Parathyroid adenoma (tissue), 2 donors: ENCODE measurements at regions not wholly inside any gene's neighbourhood (a gene's known extent, or its start where the extent isn't known, plus 50 kb on each side); places are given as distances from the start of the nearest gene placed in this dataset.
A peak's percentile ranks its signal among the peaks of the same experiment; 100 is the strongest.
"Not testable (repeated sequence)": the region's sequence is repeated elsewhere in the genome, so short reads cannot be mapped to it uniquely, and the experiment has no call there.

Experiments
- H2AFZ ChIP-seq: fragments of 300-600 bp; sonication (generic); one replicate; pipeline ENCODE4 v1.7.0; 2017; ENCODE audit warnings: antibody characterized with exemption, mild to moderate bottlenecking
- H3K27ac ChIP-seq: fragments of 300-600 bp; sonication (generic); one replicate; pipeline ENCODE4 v1.7.0; 2017
- H3K27me3 ChIP-seq: fragments of 300-600 bp; sonication (generic); one replicate; pipeline ENCODE4 v1.7.0; 2017; ENCODE audit warnings: low read length; ENCODE audit not compliant: control insufficient read depth, insufficient read depth
- H3K36me3 ChIP-seq: fragments of 300-600 bp; sonication (generic); one replicate; pipeline ENCODE4 v1.7.0; 2017; ENCODE audit warnings: low read length; ENCODE audit not compliant: control insufficient read depth, insufficient read depth
- H3K4me1 ChIP-seq: fragments of 300-600 bp; sonication (generic); one replicate; pipeline ENCODE4 v1.7.0; 2017; ENCODE audit warnings: control low read depth
- H3K4me2 ChIP-seq: fragments of 300-600 bp; sonication (generic); one replicate; pipeline ENCODE4 v1.7.0; 2017; ENCODE audit warnings: low read length
- H3K4me3 ChIP-seq: fragments of 300-600 bp; sonication (generic); one replicate; pipeline ENCODE4 v1.7.0; 2017; ENCODE audit warnings: low read depth, low read length
- H3K79me2 ChIP-seq: fragments of 300-600 bp; sonication (generic); one replicate; pipeline ENCODE4 v1.7.0; 2017; ENCODE audit warnings: control low read depth
- H3K9ac ChIP-seq: fragments of 300-600 bp; sonication (generic); one replicate; pipeline ENCODE4 v1.7.0; 2017; ENCODE audit warnings: mild to moderate bottlenecking
- H3K9me3 ChIP-seq: fragments of 300-600 bp; sonication (generic); one replicate; pipeline ENCODE4 v1.7.0; 2017; ENCODE audit warnings: low read length; ENCODE audit not compliant: control insufficient read depth
- TF ChIP-seq, protein P1 (sequence below): fragments of 300-600 bp; sonication (generic); IDR thresholded peaks from one replicate; pipeline ENCODE4 v1.7.0; 2017; ENCODE audit warnings: antibody characterized with exemption, mild to moderate bottlenecking
- donor health status: primary hyperparathyroidism.

DNA sequence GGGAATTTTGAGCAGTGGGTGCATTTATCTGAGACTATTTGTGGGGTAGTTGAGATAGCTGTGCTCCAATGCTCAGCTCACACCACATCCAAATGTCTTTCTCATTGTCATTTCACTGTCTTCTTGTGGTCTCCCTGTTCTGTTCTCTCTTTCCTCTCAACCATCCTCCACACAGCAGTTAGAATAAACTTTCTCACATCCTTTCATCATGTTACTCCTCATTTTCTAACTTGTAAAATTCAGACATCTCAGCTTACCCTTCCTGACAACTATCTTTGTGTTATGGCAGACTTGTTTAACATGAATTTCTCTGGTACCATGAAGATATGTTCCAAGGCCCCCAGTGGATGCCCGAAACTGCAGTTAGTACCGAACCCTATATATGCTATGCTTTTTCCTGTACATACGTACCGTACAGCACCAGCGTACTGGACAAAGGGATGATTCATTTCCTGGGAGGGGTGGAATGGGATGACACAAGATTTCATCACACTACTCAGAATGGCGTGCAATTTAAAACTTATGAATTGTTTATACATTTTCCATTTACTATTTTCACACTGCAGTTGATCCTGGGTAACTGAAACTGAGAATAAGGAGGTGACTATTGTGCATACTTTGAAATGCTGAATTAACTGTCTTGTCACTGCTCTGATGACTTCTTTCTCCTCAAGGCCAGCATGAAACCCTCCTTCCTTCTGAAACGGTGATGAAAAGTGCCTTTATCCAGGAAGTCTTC lies 177.1 kb upstream of the SLC38A2 start:
- Histone ChIP-seq H3K4me3 (no peak overlapping the region), H3K4me2 (no peak overlapping the region), H3K9me3 (no peaks in the 10 kb centered on the region), H3K4me1 (peaks cover 8% of the 10 kb centered on the region), H3K27ac (no peak overlapping the region), H3K9ac (no peak overlapping the region), H3K79me2 (no peaks in the 10 kb centered on the region), H3K36me3 (no peaks in the 10 kb centered on the region), H3K27me3 (no peaks in the 10 kb centered on the region), H2AFZ (no peak overlapping the region)
- TF ChIP-seq, protein P1, sequence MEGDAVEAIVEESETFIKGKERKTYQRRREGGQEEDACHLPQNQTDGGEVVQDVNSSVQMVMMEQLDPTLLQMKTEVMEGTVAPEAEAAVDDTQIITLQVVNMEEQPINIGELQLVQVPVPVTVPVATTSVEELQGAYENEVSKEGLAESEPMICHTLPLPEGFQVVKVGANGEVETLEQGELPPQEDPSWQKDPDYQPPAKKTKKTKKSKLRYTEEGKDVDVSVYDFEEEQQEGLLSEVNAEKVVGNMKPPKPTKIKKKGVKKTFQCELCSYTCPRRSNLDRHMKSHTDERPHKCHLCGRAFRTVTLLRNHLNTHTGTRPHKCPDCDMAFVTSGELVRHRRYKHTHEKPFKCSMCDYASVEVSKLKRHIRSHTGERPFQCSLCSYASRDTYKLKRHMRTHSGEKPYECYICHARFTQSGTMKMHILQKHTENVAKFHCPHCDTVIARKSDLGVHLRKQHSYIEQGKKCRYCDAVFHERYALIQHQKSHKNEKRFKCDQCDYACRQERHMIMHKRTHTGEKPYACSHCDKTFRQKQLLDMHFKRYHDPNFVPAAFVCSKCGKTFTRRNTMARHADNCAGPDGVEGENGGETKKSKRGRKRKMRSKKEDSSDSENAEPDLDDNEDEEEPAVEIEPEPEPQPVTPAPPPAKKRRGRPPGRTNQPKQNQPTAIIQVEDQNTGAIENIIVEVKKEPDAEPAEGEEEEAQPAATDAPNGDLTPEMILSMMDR = no peak

DNA sequence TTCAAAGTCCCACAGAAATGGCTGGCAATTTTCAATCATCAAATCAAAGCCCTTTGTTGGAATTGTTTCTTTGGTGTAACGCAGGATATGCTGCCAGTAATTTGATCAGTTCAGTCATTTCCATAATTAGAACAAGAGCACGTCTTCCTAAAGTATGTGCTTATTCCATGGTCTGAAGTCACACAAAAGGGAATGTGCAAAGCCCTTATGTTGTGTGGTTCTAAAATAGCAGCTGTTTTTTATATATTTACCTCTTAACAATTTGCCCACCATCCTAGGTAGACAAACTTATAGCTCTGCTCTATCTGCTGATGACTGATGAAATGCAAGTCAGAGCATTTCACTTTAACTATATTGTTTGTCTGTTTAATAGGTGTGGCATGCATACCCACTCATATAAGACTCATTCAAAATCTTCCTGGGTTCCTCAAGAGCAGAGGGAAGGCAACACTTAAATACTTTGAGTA lies 176.1 kb upstream of the SLC38A2 start:
- H3K4me3 ChIP-seq = no peak overlapping the region
- H3K27ac ChIP-seq = no peak overlapping the region
- H3K79me2 ChIP-seq = no peaks in the 10 kb centered on the region
- no peaks in the 10 kb centered on the region for H3K9me3 ChIP-seq
- no peak overlapping the region for H3K4me2 ChIP-seq
- no peak overlapping the region for H3K9ac ChIP-seq
- H2AFZ ChIP-seq = peak overlapping the region; percentile 21
- TF ChIP-seq, protein P1 = no peak
- H3K4me1 ChIP-seq = peaks cover 8% of the 10 kb centered on the region
- no peaks in the 10 kb centered on the region for H3K36me3 ChIP-seq
- H3K27me3 ChIP-seq = no peaks in the 10 kb centered on the region

DNA sequence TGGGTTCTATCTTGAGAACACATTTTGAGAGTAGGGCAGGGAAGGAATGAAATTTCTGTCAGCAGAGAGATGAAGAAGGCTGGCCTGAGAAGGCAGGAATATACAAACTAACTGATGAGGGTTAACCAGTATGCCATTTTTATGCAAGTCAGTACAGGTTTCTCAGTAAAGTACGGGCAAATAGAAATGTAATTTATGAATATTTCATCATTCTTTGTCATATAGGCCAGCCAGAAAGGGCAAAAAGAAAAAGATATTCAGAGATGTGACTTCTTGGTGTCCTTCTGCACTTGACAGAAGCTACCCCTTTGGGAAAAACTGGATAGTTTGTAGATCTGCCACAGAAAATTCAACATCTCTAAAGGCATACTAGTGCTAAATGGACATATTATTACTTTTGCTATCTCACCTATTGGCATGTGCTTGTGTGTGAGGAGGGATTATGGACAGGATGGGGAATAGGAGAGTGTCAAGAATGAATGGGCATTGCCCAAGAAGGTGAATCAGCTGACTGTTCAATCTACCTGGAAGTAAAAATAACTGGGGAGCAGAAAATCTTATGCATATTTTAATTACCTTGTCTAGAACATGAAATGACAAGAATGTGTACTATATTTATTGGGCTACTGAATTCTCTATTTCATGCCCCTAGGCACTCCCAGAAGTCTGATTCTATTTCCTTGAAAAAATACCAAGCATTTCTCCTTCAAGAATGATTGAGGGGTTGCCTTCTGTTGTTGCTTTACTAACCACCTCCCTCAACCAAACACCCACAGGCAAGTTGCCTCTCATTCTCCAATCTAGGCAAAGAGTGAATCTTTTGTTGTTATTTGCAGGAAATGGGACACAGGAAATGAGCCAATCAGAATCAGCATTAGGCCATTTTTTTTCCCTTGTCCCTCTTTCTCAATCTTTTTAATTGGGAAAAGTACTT lies 175.1 kb upstream of the SLC38A2 start:
- Histone ChIP-seq H3K9ac (no peak overlapping the region), H3K4me3 (no peak overlapping the region), H3K36me3 (no peaks in the 10 kb centered on the region), H3K27me3 (no peaks in the 10 kb centered on the region), H3K27ac (no peak overlapping the region), H3K9me3 (no peaks in the 10 kb centered on the region), H3K4me2 (no peak overlapping the region), H3K79me2 (no peaks in the 10 kb centered on the region), H2AFZ (peak overlapping the region; percentile 21), H3K4me1 (peaks cover 5% of the 10 kb centered on the region)
- TF ChIP-seq, protein P1 = no peak

DNA sequence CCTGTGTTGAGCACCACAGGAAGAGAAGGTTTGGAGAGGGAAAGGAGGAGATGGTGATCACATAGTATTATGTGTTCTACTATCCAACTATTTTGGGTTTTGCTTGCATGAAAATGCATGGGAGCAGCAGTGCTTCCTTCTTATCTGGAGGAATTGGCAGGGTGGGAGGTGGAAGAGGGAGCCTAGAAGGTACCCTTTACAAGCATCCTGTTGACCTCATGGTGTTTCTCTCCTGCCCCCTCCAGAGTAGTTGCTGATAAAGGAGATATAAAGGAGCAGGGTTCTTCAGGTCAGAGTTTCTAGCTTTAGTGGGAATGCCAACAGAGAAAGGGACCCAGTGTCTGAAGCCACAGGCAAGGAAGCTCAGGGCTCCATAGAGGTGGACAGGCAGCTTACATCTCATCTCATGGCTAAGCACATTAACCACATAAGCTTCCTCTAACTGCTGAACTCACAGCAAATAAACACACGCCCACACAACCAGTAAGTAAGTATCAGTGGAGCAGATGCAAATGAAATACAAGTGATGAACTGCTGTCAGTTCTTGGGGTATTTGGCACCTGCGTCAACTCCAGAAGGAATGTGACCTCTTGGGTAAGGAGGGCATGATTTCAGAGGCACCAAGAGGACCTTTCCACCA lies 174.2 kb upstream of the SLC38A2 start:
- H3K9ac ChIP-seq = no peak overlapping the region
- H3K27me3 ChIP-seq = no peaks in the 10 kb centered on the region
- no peaks in the 10 kb centered on the region for H3K9me3 ChIP-seq
- peaks cover 5% of the 10 kb centered on the region for H3K4me1 ChIP-seq
- H3K79me2 ChIP-seq = no peaks in the 10 kb centered on the region
- H3K4me3 ChIP-seq = no peak overlapping the region
- H3K4me2 ChIP-seq = no peak overlapping the region
- H3K27ac ChIP-seq = no peak overlapping the region
- H3K36me3 ChIP-seq = no peaks in the 10 kb centered on the region
- no peak overlapping the region for H2AFZ ChIP-seq
- TF ChIP-seq, protein P1 = no peak

DNA sequence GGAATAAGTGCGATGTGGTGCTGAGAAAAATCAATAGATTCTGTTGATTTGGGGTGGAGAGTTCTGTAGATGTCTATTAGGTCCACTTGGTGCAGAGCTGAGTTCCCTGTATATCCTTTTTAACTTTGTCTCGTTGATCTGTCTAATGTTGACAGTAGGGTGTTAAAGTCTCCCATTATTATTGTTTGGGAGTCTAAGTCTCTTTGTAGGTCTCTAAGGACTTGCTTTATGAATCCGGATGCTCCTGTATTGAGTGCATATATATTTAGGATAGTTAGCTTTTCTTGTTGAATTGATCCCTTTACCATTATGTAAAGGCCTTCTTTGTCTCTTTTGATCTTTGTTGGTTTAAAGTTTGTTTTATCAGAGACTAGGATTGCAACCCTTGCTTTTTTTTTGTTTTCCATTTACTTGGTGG lies 170.8 kb upstream of the SLC38A2 start:
- not testable (repeated sequence) for H2AFZ ChIP-seq, H3K4me3 ChIP-seq, H3K36me3 ChIP-seq, H3K4me2 ChIP-seq, H3K9me3 ChIP-seq, H3K4me1 ChIP-seq, H3K27me3 ChIP-seq, H3K9ac ChIP-seq, H3K79me2 ChIP-seq, H3K27ac ChIP-seq
